ENCODE measurements at regions not wholly inside any gene's neighbourhood (a gene's known extent, or its start where the extent isn't known, plus 50 kb on each side); places are given as distances from the start of the nearest gene placed in this dataset.

GRCh38 chr3:144942093-144942837 lies 970.6 kb downstream of the DIPK2A start:
- no peak overlapping the region for H3K4me3 ChIP-seq (replicated peaks; ENCODE audit: low read depth, low read length)
- TF ChIP-seq CTCF (IDR thresholded peaks at IDR 0.05; ENCODE audit: low read depth, low read length, missing control alignments): no peak
- DNase-seq (ENCODE audit: extremely low read depth, low read depth): no peak

GRCh38 chr3:144942838-144943197 lies 971.2 kb downstream of the DIPK2A start:
- TF ChIP-seq CTCF (IDR thresholded peaks at IDR 0.05; ENCODE audit: low read depth, low read length, missing control alignments): no peak
- H3K4me3 ChIP-seq (replicated peaks; ENCODE audit: low read depth, low read length): no peak overlapping the region
- DNase-seq (ENCODE audit: extremely low read depth, low read depth): no peak

GRCh38 chr3:144947895-144948294 lies 976.3 kb downstream of the DIPK2A start:
- TF ChIP-seq CTCF (IDR thresholded peaks at IDR 0.05; ENCODE audit: low read depth, low read length, missing control alignments): no peak
- no peak overlapping the region for H3K4me3 ChIP-seq (replicated peaks; ENCODE audit: low read depth, low read length)
- DNase-seq (ENCODE audit: extremely low read depth, low read depth): no peak

GRCh38 chr3:144948711-144949110 lies 977.1 kb downstream of the DIPK2A start:
- TF ChIP-seq CTCF (IDR thresholded peaks at IDR 0.05; ENCODE audit: low read depth, low read length, missing control alignments): no peak
- no peak for DNase-seq (ENCODE audit: extremely low read depth, low read depth)
- H3K4me3 ChIP-seq (replicated peaks; ENCODE audit: low read depth, low read length): no peak overlapping the region

GRCh38 chr3:144953959-144954358 lies 982.3 kb downstream of the DIPK2A start:
- no peak for TF ChIP-seq CTCF (IDR thresholded peaks at IDR 0.05; ENCODE audit: low read depth, low read length, missing control alignments)
- H3K4me3 ChIP-seq (replicated peaks; ENCODE audit: low read depth, low read length): no peak overlapping the region
- no peak for DNase-seq (ENCODE audit: extremely low read depth, low read depth)

GRCh38 chr3:144957398-144958101 lies 985.9 kb downstream of the DIPK2A start:
- DNase-seq (ENCODE audit: extremely low read depth, low read depth): no peak
- TF ChIP-seq CTCF (IDR thresholded peaks at IDR 0.05; ENCODE audit: low read depth, low read length, missing control alignments): no peak
- H3K4me3 ChIP-seq (replicated peaks; ENCODE audit: low read depth, low read length): no peak overlapping the region
